GM18907 (cell line): ENCODE measurements at regions not wholly inside any gene's neighbourhood (a gene's known extent, or its start where the extent isn't known, plus 50 kb on each side); places are given as distances from the start of the nearest gene placed in this dataset.
"Not testable (repeated sequence)": the region's sequence is repeated elsewhere in the genome, so short reads cannot be mapped to it uniquely, and the experiment has no call there.

ENCODE experiments used
- ATAC-seq: cut with Tn5 transposase; IDR thresholded peaks from one replicate; pipeline ENCODE4 v1.9.1; 2021; ENCODE audit warnings: mild to moderate bottlenecking, moderate library complexity; ENCODE audit not compliant: unreplicated experiment

- ATAC-seq = no peak
Observed at GRCh38 chr3:15982667-15983196, 185.0 kb upstream of the ANKRD28 start.

- ATAC-seq = no peak
Observed at GRCh38 chr3:15983232-15983631, 185.5 kb upstream of the ANKRD28 start.

- ATAC-seq = no peak
Observed at GRCh38 chr3:15983693-15984092, 185.9 kb upstream of the ANKRD28 start.

GRCh38 chr3:15989419-15989818 lies 185.1 kb upstream of the GALNT15 start:
- no peak for ATAC-seq

- ATAC-seq = not testable (repeated sequence)
Observed at GRCh38 chr3:15993660-15994059, 180.8 kb upstream of the GALNT15 start.

GRCh38 chr3:15996496-15996895 lies 178.0 kb upstream of the GALNT15 start:
- not testable (repeated sequence) for ATAC-seq

- ATAC-seq = peak; percentile 64
Observed at GRCh38 chr3:15997274-15997943, 177.1 kb upstream of the GALNT15 start.

GRCh38 chr3:15998911-15999310 lies 175.6 kb upstream of the GALNT15 start:
- ATAC-seq = no peak

GRCh38 chr3:16004812-16005211 lies 169.7 kb upstream of the GALNT15 start:
- no peak for ATAC-seq

- ATAC-seq = no peak
Observed at GRCh38 chr3:16011376-16011775, 163.1 kb upstream of the GALNT15 start.

- no peak for ATAC-seq
Observed at GRCh38 chr3:16012086-16012485, 162.4 kb upstream of the GALNT15 start.

- no peak for ATAC-seq
Observed at GRCh38 chr3:16013568-16013967, 160.9 kb upstream of the GALNT15 start.

GRCh38 chr3:16021801-16022200 lies 152.7 kb upstream of the GALNT15 start:
- ATAC-seq = not testable (repeated sequence)

- ATAC-seq = not testable (repeated sequence)
Observed at GRCh38 chr3:16023881-16024280, 150.6 kb upstream of the GALNT15 start.

- ATAC-seq = no peak
Observed at GRCh38 chr3:16024548-16024947, 149.9 kb upstream of the GALNT15 start.

- ATAC-seq = no peak
Observed at GRCh38 chr3:16026753-16027152, 147.7 kb upstream of the GALNT15 start.

GRCh38 chr3:16028604-16029003 lies 145.9 kb upstream of the GALNT15 start:
- ATAC-seq = no peak

GRCh38 chr3:16030342-16030741 lies 144.1 kb upstream of the GALNT15 start:
- no peak for ATAC-seq

- ATAC-seq = no peak
Observed at GRCh38 chr3:16031434-16031833, 143.0 kb upstream of the GALNT15 start.

- ATAC-seq = no peak
Observed at GRCh38 chr3:16033889-16034687, 140.4 kb upstream of the GALNT15 start.

- ATAC-seq = no peak
Observed at GRCh38 chr3:16040991-16041390, 133.5 kb upstream of the GALNT15 start.
